ENCODE measurements at regions not wholly inside any gene's neighbourhood (a gene's known extent, or its start where the extent isn't known, plus 50 kb on each side); places are given as distances from the start of the nearest gene placed in this dataset.

- DNase-seq = no peak
Measured at GRCh38 chr2:212945526-212945925, 205.9 kb downstream of the IKZF2 start.

DNA sequence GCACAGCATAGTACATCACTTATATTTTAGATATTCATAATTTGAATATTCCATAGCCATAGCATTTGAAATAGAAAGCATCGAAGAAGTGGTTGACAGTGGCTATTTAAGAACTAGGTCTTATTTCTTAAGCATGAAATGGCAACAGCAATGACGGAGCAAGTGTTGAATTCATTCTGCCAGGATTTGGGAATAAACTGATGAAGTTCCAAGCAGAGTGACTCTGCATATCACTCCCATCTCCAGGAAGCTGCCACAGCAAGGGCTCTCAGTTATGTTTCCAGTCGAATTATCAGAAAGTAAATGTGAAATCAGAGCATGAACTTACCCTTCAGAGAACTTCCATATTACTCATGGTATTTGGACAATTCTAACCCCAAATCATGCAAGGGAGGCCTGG lies 208.1 kb downstream of the IKZF2 start:
- DNase-seq = no peak

GRCh38 chr2:212941361-212941760 lies 210.1 kb downstream of the IKZF2 start:
- DNase-seq = no peak

DNA sequence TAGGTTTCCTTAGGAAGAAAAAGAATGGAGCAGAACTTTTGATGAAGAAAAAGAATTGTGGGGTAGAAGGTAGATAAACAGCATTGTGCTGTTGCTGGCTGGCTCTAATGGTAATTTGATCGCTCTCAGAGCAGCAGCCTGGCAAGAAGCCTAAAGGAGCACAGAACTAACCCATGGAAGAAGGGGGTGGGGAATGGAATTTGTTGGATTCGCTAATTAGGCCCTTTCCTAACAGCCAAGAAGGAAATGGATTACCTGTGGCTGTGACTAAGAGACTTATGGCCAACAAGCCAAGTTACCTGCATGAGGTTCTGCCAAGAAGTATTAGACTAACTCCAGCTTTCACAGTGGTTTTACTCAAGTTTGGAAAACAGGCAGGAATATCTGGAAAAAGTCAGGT lies 210.6 kb downstream of the IKZF2 start:
- peak; percentile 39 for DNase-seq

DNA sequence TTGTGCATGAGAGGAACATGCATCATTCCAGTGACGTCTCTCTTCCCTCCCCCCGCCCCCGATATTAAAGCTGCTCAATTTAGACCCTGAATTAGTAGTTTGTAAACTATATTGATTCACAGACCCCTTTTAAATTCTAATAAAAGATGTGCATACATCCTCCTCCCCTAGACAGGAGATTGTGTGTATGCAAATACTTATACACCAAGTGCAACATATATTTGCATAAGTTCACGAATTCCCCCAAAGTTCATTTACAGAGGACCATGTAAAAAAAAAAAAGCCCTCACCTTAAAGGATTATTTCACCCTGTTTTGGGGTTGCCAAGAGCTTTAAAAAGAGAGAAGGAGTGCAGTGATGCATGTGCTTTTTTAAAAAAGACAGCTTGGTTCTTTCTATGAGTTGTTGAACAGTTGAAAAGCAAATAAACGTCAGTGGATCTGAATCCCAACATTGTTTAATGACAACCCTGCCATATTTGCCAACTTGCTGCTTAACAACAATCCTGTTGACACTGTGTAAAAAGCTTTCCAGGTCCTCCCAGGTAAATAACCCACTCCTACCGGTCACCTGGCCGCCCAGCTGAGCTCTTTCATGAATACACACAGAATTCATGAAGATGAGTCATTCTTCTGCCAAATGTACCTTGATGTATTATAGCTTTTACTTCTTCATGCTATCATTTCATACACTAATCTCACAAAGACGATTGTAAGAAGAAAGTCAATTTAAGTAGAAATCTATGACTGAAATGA lies 211.5 kb downstream of the IKZF2 start:
- no peak for DNase-seq

DNA sequence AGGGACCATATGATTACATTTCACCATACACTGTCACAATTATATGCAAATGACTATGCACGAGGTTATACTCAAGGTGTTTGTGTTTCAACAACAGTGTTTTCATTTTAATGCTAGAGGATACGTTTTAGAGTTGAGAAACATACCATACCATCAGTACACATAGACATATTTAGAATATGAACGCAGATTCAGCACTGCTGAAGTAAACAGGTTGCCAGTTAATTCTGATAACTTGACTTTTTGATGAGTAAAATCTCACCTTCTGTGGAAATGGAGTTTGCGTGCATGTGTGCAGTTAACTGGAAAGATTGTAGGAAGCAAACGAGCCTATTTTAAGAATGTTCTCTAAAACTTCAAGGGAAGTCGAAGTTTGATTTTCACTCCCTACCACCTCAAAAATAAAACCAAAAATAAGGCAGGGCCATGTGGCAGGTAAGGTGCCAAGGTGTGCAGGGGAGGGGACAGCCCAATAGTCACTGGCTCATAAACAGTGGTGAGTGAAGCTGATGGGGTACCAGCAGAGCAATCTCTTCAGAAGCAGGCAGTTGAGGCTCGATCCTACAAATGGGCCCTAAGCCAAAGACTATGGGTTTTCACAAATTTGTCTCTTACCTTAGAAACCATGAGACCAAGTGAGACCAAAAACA lies 213.1 kb downstream of the IKZF2 start:
- no peak for DNase-seq

DNA sequence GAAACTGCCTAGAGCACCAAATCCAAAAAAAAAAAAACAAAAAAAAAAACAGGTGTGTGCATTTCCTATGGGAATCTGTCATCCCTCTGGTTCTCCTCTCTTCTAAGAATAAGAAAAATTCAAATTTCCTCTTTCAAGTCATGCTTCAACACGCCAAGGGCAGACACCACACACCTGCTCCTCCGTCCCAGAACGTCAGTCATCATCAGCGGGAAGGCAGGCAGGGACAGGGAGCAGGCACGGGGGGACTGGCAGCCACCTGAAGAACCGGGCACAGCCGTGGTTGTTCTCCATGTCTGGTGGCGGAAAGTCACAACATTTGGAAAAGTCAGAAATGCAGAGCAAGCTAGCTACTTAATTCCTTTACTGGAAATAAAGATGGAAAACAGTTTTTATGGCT lies 214.8 kb downstream of the IKZF2 start:
- no peak for DNase-seq

DNA sequence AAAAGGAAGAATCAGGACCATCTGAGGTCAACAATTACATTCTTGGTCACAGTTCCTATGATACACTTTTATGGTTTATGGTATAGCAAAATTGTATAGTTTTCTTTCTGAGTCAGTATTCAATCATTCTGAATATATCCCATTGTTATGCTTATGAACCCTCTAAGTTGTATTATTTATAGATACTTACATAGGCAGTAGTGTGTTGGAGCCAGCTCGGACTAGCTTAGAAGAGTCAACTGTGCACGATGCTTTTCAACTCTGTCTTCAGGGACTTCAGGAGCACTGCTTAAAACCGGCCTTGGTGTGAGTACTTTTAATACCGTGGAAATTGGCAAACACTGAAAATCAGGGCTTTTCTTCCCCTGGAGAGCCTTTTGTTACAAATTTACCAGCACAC lies 215.7 kb downstream of the IKZF2 start:
- no peak for DNase-seq

DNA sequence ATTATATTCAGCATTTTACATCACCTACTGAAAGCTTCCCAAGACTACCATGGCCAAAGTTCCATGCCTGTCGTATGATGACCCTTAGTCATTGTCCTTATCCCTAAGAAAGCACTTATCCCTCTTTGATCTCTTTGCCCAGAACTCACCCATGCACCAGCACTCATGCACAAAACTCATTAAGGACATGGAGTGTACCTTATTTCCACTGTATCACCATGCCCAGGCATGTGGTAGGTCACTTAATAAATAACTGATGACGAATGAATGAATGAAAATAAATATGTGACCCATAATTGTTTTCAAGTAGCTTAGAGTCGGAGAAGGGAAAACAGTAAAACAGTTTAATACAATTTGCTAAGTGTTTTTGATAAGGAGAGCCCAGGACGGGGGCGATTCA lies 220.1 kb downstream of the IKZF2 start:
- no peak for DNase-seq

GRCh38 chr2:212930556-212931260 lies 220.7 kb downstream of the IKZF2 start:
- no peak for DNase-seq

- no peak for DNase-seq
Measured at GRCh38 chr2:212929971-212930370, 221.4 kb downstream of the IKZF2 start.

- peak; percentile 35 for DNase-seq
Measured at GRCh38 chr2:212929116-212929515, 222.3 kb downstream of the IKZF2 start.

DNA sequence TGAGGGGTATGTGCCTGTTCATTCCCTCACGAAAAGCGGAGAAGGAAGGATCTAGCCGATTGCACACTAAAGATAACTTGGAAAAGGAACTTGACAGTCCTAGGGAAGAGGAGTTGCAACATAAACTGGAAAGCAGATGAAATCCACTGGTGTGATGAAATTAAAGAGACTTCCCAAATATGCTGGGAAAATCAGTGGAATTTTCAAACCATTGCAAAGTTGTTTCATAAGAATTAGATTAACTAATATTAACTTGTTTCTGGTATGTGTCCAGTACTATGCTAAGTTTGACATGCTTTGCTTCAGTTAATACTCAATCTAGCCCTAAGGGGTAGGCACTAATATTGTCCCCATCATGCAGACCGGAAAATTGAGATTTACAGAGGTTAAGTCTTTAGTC lies 222.7 kb downstream of the IKZF2 start:
- DNase-seq = no peak

DNA sequence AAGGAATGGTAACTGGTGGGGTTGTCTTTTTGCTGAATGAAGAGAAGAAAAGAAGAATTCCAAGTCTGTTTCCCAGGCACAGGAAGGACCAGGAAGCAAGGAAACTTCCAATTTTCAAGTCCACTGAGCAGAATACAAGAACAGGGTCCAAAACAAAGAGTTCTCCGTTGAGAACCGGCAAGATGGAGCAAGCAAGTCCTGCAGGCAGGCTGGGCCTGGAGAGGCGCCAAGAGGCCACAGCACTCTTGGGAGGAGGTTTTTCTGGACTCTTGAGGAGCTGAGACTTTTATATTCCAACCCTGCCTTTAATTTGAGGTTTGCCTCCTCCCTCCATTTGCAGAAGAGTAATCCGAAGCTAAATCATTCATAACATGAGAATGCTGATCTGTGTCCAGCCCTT lies 224.5 kb downstream of the IKZF2 start:
- no peak for DNase-seq

DNA sequence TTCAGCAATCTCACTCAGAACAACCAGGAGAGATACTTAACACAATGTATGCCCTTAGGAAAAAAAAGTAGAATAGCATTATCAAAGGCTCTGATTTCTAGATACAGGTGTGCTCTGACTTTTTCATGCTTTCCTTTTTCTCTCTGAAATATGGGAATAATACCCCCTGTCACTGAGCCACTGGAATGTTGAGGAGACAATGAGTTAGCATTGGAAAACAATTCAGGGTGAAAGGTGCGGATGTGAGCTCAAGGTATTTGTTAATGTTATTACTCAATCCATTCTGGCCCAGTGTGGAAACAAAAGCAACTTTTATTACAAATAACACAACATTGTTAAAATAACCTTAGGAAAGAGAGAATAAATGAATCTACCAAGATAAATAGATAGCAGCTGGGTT lies 228.0 kb downstream of the IKZF2 start:
- peak; percentile 11 for DNase-seq

GRCh38 chr2:212922701-212923100 lies 228.7 kb downstream of the IKZF2 start:
- DNase-seq = no peak

DNA sequence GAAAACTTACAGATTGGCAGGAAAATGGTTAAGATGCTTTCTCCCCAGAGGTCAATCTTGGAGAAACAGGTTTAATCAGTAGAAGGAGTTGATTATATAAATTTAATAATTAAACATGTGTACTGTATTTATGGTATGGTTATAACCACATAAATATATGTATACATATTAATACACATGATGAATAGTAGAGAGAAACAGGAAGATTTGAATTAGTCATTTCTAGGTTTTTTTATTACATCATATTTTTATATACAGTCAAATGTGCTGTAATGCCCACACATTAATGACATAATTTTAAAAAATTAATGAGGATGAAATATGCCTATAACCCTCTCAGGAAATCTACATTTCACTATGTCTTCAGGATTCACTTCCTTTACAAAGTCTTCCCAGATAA lies 229.7 kb downstream of the IKZF2 start:
- no peak for DNase-seq

- no peak for DNase-seq
Measured at GRCh38 chr2:212921061-212921460, 230.4 kb downstream of the IKZF2 start.

GRCh38 chr2:212919238-212919637 lies 232.2 kb downstream of the IKZF2 start:
- no peak for DNase-seq

DNA sequence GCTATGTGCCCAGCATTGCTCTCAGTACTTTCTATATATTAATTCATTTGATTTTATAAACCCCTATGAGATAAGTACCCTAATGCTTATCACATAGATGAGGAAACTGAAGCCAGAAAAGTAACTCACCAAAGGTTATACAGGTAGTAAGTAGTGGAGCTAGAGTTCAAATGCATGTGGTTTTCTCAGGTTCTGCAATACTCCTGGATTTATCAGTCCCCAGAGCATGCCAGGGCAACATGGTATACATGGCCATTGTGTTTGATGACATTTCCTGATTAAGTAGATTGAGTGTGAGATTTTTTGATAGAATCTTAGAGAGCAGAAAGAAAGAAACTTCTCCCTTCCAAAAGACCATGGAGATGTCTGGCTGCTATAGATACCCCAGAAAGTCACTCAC lies 233.1 kb downstream of the IKZF2 start:
- no peak for DNase-seq

DNA sequence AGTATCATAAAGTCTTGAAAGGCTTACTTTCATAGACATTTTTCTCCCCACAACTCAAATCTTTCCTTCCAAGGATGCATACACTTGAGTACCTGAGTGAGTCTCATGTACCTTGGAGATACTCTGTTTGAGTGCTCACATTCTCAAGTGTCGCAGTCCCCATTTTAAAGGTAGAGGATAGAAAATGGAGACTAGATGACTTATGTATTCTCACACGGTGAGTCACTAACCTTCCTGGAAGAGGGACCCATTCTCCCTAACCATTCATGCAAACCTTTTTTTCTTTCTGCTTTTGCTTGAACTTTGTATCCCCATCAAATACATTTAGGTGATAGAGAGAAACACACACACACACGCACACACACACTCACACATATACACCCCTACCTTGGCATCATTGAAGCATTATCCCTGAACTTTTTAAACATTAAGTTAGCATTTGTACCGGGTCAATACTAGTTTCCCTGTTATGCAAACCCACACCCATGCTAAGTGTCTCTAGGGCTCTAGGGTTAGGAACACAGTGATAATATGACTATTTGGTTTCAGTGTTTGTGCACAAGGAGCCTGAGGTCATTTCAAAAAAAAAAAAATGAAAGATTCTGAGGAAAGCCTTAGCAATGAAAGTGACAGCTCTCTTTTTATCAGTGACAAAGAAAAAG lies 236.2 kb downstream of the IKZF2 start:
- DNase-seq = peak; percentile 33

DNA sequence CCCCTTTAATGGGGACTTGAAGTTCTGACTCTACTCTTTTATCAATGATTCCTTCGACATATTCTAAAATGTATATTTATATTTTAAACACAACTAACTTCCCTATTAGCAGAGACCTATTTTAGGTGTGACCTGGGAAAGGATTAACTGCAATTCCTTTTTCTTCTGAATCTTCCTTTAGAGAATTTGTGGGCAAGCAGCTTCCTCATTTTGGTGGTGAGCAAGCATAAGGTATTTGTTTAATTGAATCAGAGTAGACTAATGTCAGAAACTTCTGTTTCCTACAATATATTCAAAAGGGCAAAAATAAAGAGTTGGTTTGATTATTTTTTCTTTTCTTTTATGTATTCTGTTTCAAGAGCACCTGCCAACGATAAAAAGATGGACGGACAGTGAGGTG lies 237.0 kb downstream of the IKZF2 start:
- DNase-seq = no peak

DNA sequence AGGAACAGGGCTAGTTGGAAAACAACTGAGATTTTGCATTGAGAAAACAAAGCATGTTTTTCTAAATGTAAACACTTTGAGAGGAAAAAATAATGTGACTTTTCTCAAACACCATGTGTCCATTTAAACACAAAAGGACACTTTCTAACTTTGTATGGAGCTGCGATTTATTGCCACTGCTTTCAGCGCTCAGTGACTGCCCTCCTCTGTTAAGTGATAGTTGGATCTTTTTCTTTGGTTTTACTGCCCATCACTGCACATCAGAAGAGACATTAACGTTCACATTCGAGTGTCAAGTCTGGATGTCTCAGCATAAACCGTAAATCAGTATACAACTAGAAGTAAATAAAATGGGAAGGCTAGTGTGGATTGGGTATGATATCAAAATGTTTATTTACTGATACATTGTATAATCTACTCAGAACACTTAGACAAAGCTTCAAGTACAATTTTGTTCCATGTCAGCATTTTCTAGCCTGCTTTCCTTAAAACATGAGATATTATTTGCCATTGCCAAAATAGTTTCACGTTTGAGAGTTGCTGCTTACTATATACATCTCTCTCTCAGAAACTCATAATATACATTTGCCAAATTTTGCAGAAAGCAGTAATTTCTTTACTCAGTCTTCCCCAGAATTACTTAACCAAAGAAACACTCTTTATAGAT lies 237.6 kb downstream of the IKZF2 start:
- no peak for DNase-seq

Data from kidney glomerular epithelial cell (primary cell).